OCI-LY1 (cell line): ENCODE measurements at regions not wholly inside any gene's neighbourhood (a gene's known extent, or its start where the extent isn't known, plus 50 kb on each side); places are given as distances from the start of the nearest gene placed in this dataset.

Source experiments
- H2AFZ ChIP-seq: fragments of 200-600 bp; sonication (generic), shearing (Covaris generic); 2 replicates; pipeline ENCODE4 v1.6.0; 2014; ENCODE audit warnings: antibody characterized with exemption, mild to moderate bottlenecking, low read length
- H3F3A ChIP-seq: fragments of 200-600 bp; sonication (generic), shearing (Covaris generic); 2 replicates; pipeline ENCODE4 v1.6.0; 2014; ENCODE audit warnings: mild to moderate bottlenecking, antibody characterized with exemption, low read length, moderate library complexity; ENCODE audit not compliant: insufficient read depth
- H3K27ac ChIP-seq: fragments of 200-600 bp; sonication (generic); 2 replicates; pipeline ENCODE4 v1.5.1; 2014; ENCODE audit warnings: low read length, mixed run types, mild to moderate bottlenecking, low read depth; ENCODE audit not compliant: poor library complexity, severe bottlenecking
- H3K27me3 ChIP-seq: fragments of 200-600 bp; sonication (generic); 2 replicates; pipeline ENCODE4 v1.6.0; 2014; ENCODE audit warnings: antibody characterized with exemption, mild to moderate bottlenecking, low read length, moderate library complexity; ENCODE audit not compliant: insufficient read depth
- H3K36me3 ChIP-seq: fragments of 200-600 bp; sonication (generic); 2 replicates; pipeline ENCODE4 v1.6.1; 2014; ENCODE audit warnings: mild to moderate bottlenecking, antibody characterized with exemption, low read length, moderate library complexity, mixed read lengths; ENCODE audit not compliant: insufficient read depth
- H3K4me1 ChIP-seq: fragments of 200-600 bp; sonication (generic); 2 replicates; pipeline ENCODE4 v1.5.1; 2014; ENCODE audit warnings: mild to moderate bottlenecking, low read length, moderate library complexity; ENCODE audit not compliant: insufficient read depth, severe bottlenecking
- H3K4me2 ChIP-seq: fragments of 200-600 bp; sonication (generic), shearing (Covaris generic); 2 replicates; pipeline ENCODE4 v1.6.1; 2014; ENCODE audit warnings: low read length
- H3K4me3 ChIP-seq: fragments of 200-600 bp; sonication (generic); 2 replicates; pipeline ENCODE4 v1.5.1; 2014; ENCODE audit warnings: low read length, low read depth, mild to moderate bottlenecking, mixed read lengths; ENCODE audit not compliant: poor library complexity, severe bottlenecking
- H3K79me2 ChIP-seq: fragments of 200-600 bp; shearing (Covaris generic); 2 replicates; pipeline ENCODE4 v1.6.1; 2016; ENCODE audit warnings: mixed run types, low read length, mixed read lengths; ENCODE audit not compliant: insufficient read depth
- H3K9ac ChIP-seq: fragments of 200-600 bp; sonication (generic), shearing (Covaris generic); 2 replicates; pipeline ENCODE4 v1.6.1; 2014; ENCODE audit warnings: mild to moderate bottlenecking, low read length, mixed read lengths
- H3K9me2 ChIP-seq: fragments of 200-600 bp; sonication (generic), shearing (Covaris generic); 2 replicates; pipeline ENCODE4 v1.6.1; 2014; ENCODE audit warnings: low read depth, mild to moderate bottlenecking, low read length, mixed read lengths
- H3K9me3 ChIP-seq: fragments of 200-600 bp; shearing (Covaris generic); 2 replicates; pipeline ENCODE4 v1.6.1; 2014; ENCODE audit warnings: low read length, mixed read lengths
- H4K20me1 ChIP-seq: fragments of 200-600 bp; sonication (generic), shearing (Covaris generic); 2 replicates; pipeline ENCODE4 v1.6.0; 2016; ENCODE audit warnings: mild to moderate bottlenecking, low read length; ENCODE audit not compliant: insufficient read depth
- CTCF ChIP-seq: fragments of 200-600 bp; sonication (generic), shearing (Covaris generic); IDR thresholded peaks from 2 replicates; pipeline ENCODE4 v1.5.1; 2017; ENCODE audit warnings: mild to moderate bottlenecking, antibody characterized with exemption, low read length, moderate library complexity, mixed read lengths
- EZH2 ChIP-seq: fragments of 200-600 bp; sonication (generic), shearing (Covaris generic); IDR thresholded peaks from 2 replicates; pipeline ENCODE4 v1.8.0; 2017; ENCODE audit warnings: borderline replicate concordance, mixed run types, mild to moderate bottlenecking, antibody characterized with exemption, low read length, moderate library complexity, mixed read lengths

GRCh38 chrX:134180601-134181274 lies 56.2 kb upstream of the CCDC160 start:
- H4K20me1 ChIP-seq, result no peaks in the 10 kb centered on the region
- no peak overlapping the region for H3K27ac ChIP-seq
- H3K27me3 ChIP-seq, result no peaks in the 10 kb centered on the region
- no peaks in the 10 kb centered on the region for H3K9me3 ChIP-seq
- H3K9ac ChIP-seq, result no peak overlapping the region
- H3K79me2 ChIP-seq, result no peaks in the 10 kb centered on the region
- no peaks in the 10 kb centered on the region for H3K4me1 ChIP-seq
- no peak overlapping the region for H3K4me3 ChIP-seq
- TF ChIP-seq CTCF (no peak), EZH2 (no peak)
- H3F3A ChIP-seq, result no peaks in the 10 kb centered on the region
- no peaks in the 10 kb centered on the region for H3K9me2 ChIP-seq
- no peak overlapping the region for H2AFZ ChIP-seq
- H3K36me3 ChIP-seq, result no peaks in the 10 kb centered on the region
- H3K4me2 ChIP-seq, result no peak overlapping the region

- Histone ChIP-seq H3F3A (no peaks in the 10 kb centered on the region), H3K4me3 (no peak overlapping the region), H3K9me3 (no peaks in the 10 kb centered on the region), H3K9me2 (no peaks in the 10 kb centered on the region), H2AFZ (no peak overlapping the region), H3K27ac (no peak overlapping the region), H3K36me3 (no peaks in the 10 kb centered on the region), H3K4me2 (no peak overlapping the region), H3K79me2 (no peaks in the 10 kb centered on the region), H3K4me1 (no peaks in the 10 kb centered on the region), H3K9ac (no peak overlapping the region), H4K20me1 (no peaks in the 10 kb centered on the region), H3K27me3 (no peaks in the 10 kb centered on the region)
- TF ChIP-seq CTCF (no peak), EZH2 (no peak)
Measured at GRCh38 chrX:134181275-134181660, 55.7 kb upstream of the CCDC160 start.

- no peaks in the 10 kb centered on the region for H3K9me3 ChIP-seq
- no peak for TF ChIP-seq CTCF
- H4K20me1 ChIP-seq, result no peaks in the 10 kb centered on the region
- H2AFZ ChIP-seq, result no peak overlapping the region
- no peaks in the 10 kb centered on the region for H3K36me3 ChIP-seq
- no peaks in the 10 kb centered on the region for H3F3A ChIP-seq
- no peak overlapping the region for H3K4me2 ChIP-seq
- no peaks in the 10 kb centered on the region for H3K27me3 ChIP-seq
- no peak overlapping the region for H3K27ac ChIP-seq
- no peaks in the 10 kb centered on the region for H3K4me1 ChIP-seq
- H3K9ac ChIP-seq, result no peak overlapping the region
- H3K9me2 ChIP-seq, result no peaks in the 10 kb centered on the region
- no peaks in the 10 kb centered on the region for H3K79me2 ChIP-seq
- no peak overlapping the region for H3K4me3 ChIP-seq
Measured at GRCh38 chrX:134183665-134184064, 53.3 kb upstream of the CCDC160 start.
